ENCODE measurements at regions not wholly inside any gene's neighbourhood (a gene's known extent, or its start where the extent isn't known, plus 50 kb on each side); places are given as distances from the start of the nearest gene placed in this dataset.

DNA sequence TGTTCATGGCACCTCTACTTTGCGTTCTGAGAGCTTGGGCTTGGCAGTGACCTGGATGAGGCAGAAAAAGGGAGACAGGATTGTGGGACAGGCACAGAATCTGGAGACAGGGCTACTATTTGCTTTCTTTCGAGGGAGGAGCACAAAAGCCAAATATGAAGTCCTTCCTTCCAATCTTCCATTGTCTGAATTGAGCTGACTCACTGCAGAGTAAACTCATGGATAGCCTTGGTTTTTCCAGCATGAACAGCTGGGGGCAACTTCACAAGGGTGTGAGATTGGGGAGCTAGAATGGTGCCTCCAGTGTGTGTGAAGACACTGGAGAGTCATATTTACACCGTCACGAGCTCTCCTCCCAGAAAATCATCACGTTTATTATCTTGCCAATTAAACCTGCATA, 55.6 kb upstream of the NRP1 start:
- no peak for DNase-seq (ENCODE audit: low spot score)

DNA sequence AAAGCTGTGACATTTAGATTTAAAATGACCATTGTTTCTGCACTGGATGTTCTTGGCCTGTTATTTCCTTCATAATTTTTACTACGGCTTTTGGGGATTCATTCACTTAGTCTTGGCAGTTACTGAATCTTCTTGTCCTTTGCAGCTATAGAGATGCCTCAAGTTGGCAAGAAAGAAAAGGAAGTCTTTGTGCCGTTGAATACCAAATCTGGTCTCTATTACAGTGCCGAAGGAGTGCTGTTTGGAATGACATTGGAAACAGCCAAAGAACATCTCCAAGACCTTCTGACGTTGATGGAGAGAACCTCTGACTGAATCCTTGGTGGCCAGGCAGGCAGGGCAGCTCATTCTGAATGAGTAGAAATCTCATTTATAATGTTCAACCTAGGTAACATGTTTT, 54.3 kb upstream of the NRP1 start:
- DNase-seq (ENCODE audit: low spot score): no peak

DNA sequence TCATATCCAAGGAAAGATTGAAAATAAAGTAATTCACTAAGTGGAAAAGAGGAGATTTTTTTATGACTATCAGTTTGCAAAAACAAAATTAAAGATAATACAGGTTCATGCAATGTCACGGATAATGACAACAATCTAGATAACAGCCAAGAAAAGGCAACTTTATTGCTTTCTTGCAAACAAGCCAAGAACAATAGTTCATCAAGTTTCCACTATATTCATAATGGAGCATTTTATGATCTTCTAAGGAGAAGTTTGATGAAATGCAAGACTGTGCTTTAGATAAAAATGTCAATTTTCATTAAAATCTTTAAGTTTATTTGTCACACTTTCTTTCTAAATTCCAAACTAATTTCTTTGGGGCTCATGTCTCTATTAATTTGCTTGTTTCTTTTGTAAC, 53.9 kb upstream of the NRP1 start:
- DNase-seq (ENCODE audit: low spot score): no peak

DNA sequence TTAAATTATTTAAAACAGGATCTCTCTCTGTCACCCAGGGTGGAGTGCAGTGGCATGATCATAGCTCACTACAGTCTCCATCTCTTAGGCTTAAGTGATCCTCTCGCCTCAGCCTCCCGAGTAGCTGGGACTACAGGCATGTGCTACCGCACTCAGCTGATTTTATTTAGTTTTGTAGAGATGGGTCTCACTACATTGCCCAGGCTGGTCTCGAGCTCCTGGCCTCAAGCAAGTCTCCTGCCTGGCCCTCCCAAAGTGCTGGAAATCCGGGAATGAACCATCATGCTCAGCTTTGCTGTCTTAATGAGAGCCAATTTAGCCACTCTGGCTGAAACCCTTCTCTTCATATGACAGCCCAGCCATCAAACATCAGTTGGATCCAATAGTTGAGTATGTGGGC, 53.3 kb upstream of the NRP1 start:
- DNase-seq (ENCODE audit: low spot score): no peak

DNA sequence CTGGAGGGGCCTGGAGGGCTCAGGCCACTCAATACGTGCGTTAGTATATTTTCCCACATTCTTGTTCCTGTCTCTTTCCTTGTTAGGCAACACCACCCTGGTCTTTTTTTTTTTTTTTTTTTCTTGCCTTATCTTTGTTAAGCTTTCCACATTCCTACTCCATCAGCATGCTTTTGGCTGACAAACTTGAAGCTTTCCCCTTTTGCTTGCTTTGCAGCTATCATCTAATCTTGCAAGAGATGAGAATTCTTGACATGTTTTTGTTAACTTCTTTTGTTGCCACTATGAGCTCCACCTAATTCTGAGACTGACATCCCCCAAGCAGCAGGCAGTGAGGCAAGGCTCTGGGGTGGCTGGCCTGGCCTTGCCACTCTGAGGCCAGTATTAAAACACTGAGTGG, 52.5 kb upstream of the NRP1 start:
- no peak for DNase-seq (ENCODE audit: low spot score)

DNA sequence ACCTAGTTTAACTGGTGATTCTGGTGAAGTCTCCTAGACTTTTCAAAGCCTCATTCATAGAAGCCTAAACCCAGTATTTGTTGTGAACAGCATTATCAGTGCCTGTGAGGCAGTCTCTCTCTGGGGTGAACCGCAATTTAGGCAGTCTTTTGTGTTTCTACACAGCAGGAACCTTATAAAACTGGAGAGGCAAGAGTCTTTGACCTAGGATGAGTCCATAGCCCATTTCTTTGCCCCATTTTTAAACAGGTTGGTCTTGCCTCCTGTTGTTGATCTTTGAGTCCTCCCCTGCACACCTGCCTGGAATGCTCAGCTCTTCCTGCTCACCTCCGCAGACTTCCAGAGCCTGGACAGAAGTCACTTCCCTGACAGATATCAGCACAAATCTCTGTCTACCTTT, 51.2 kb upstream of the NRP1 start:
- DNase-seq (ENCODE audit: low spot score): no peak

DNA sequence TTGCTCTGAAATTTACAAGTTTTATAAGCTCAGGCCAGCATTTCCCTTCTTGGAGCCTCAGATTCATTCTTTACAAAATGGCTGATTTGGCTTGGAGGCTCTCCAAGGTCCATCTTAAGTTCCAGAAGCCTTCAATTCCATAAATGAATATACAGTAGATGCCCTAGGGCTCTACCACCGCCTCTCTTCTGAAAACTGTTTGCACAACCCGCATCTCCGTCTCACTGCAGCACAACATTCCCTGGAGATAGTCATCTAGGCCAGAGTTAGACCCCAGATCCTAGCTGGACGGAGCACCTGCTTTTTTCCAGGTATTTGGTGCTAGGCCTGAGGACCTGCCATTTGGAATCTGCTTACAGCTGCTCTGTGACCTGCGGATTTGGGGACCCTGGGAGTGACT, 50.5 kb upstream of the NRP1 start:
- no peak for DNase-seq (ENCODE audit: low spot score)

Measured in SK-N-DZ (cell line).